Astrocyte (in vitro differentiated cells and primary cell): ENCODE measurements at regions not wholly inside any gene's neighbourhood (a gene's known extent, or its start where the extent isn't known, plus 50 kb on each side); places are given as distances from the start of the nearest gene placed in this dataset.

Experiments
- EZH2 ChIP-seq: IDR thresholded peaks from 2 replicates; pipeline ENCODE4 v1.6.1; 2012; ENCODE audit warnings: mild to moderate bottlenecking, low read length, inconsistent platforms; ENCODE audit not compliant: insufficient read depth
- TF ChIP-seq, protein P1 (sequence below): IDR thresholded peaks from 2 replicates; pipeline ENCODE4 v1.5.1; 2011; ENCODE audit warnings: low read depth, mild to moderate bottlenecking, inconsistent platforms, low read length, moderate library complexity; ENCODE audit not compliant: insufficient read depth

- TF ChIP-seq, protein P1, sequence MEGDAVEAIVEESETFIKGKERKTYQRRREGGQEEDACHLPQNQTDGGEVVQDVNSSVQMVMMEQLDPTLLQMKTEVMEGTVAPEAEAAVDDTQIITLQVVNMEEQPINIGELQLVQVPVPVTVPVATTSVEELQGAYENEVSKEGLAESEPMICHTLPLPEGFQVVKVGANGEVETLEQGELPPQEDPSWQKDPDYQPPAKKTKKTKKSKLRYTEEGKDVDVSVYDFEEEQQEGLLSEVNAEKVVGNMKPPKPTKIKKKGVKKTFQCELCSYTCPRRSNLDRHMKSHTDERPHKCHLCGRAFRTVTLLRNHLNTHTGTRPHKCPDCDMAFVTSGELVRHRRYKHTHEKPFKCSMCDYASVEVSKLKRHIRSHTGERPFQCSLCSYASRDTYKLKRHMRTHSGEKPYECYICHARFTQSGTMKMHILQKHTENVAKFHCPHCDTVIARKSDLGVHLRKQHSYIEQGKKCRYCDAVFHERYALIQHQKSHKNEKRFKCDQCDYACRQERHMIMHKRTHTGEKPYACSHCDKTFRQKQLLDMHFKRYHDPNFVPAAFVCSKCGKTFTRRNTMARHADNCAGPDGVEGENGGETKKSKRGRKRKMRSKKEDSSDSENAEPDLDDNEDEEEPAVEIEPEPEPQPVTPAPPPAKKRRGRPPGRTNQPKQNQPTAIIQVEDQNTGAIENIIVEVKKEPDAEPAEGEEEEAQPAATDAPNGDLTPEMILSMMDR: no peak
- TF ChIP-seq EZH2: no peak
Observed at GRCh38 chr4:177182728-177183127, 126.9 kb upstream of the NEIL3 start.
